ENCODE measurements at regions not wholly inside any gene's neighbourhood (a gene's known extent, or its start where the extent isn't known, plus 50 kb on each side); places are given as distances from the start of the nearest gene placed in this dataset.

GRCh38 chr22:44409211-44409973 lies 88.6 kb downstream of the RTL6 start:
- no peaks in the 10 kb centered on the region for H4K20me1 ChIP-seq (ENCODE audit: insufficient read depth)
- H3K79me2 ChIP-seq (replicated peaks; ENCODE audit: insufficient read depth, low read length) = no peaks in the 10 kb centered on the region
- no peak overlapping the region for H3K4me2 ChIP-seq (ENCODE audit: low read length)
- H2AFZ ChIP-seq (ENCODE audit: low read depth, low read length) = no peak overlapping the region
- no peaks in the 10 kb centered on the region for H3K9me2 ChIP-seq (ENCODE audit: insufficient read depth, low read length)
- no peaks in the 10 kb centered on the region for H3F3A ChIP-seq (ENCODE audit: insufficient read depth, low read length, poor library complexity, severe bottlenecking)
- H3K9me3 ChIP-seq (ENCODE audit: low read length) = no peaks in the 10 kb centered on the region
- TF ChIP-seq CTCF (IDR thresholded peaks at IDR 0.05; ENCODE audit: poor library complexity, severe bottlenecking) = no peak
- TF ChIP-seq EZH2 (IDR thresholded peaks at IDR 0.05; ENCODE audit: borderline replicate concordance, insufficient read depth, low read length, poor library complexity, severe bottlenecking) = no peak
- no peak for TF ChIP-seq MXI1 (conservative IDR thresholded peaks at IDR 0.05; ENCODE audit: poor library complexity, severe bottlenecking)
- TF ChIP-seq EP300 (conservative IDR thresholded peaks at IDR 0.05; ENCODE audit: poor library complexity, severe bottlenecking) = no peak
- TF ChIP-seq POLR2AphosphoS5 (IDR thresholded peaks at IDR 0.05) = no peak
- TF ChIP-seq RAD21 (conservative IDR thresholded peaks at IDR 0.05) = no peak
- no peak for TF ChIP-seq TAF1 (IDR thresholded peaks at IDR 0.05; ENCODE audit: low read depth)
- TF ChIP-seq REST (IDR thresholded peaks at IDR 0.05; ENCODE audit: borderline replicate concordance) = no peak
- no peak for TF ChIP-seq SMC3 (conservative IDR thresholded peaks at IDR 0.05; ENCODE audit: poor library complexity)
- H3K9ac ChIP-seq (ENCODE audit: low read length) = no peak overlapping the region
- H3K27ac ChIP-seq (ENCODE audit: low read length) = no peak overlapping the region
- H3K36me3 ChIP-seq (ENCODE audit: insufficient read depth, low read length) = no peaks in the 10 kb centered on the region
- no peak overlapping the region for H3K4me3 ChIP-seq (ENCODE audit: low read length)
- no peaks in the 10 kb centered on the region for H3K27me3 ChIP-seq (ENCODE audit: insufficient read depth, low read depth, low read length)

- no peaks in the 10 kb centered on the region for H3K27me3 ChIP-seq (ENCODE audit: insufficient read depth, low read depth, low read length)
- H3K4me3 ChIP-seq (ENCODE audit: low read length) = no peak overlapping the region
- no peak overlapping the region for H3K9ac ChIP-seq (ENCODE audit: low read length)
- H2AFZ ChIP-seq (ENCODE audit: low read depth, low read length) = no peak overlapping the region
- no peaks in the 10 kb centered on the region for H3K79me2 ChIP-seq (replicated peaks; ENCODE audit: insufficient read depth, low read length)
- no peaks in the 10 kb centered on the region for H3K9me2 ChIP-seq (ENCODE audit: insufficient read depth, low read length)
- H3K27ac ChIP-seq (ENCODE audit: low read length) = no peak overlapping the region
- H3K36me3 ChIP-seq (ENCODE audit: insufficient read depth, low read length) = no peaks in the 10 kb centered on the region
- H3K4me2 ChIP-seq (ENCODE audit: low read length) = no peak overlapping the region
- H3K9me3 ChIP-seq (ENCODE audit: low read length) = no peaks in the 10 kb centered on the region
- H4K20me1 ChIP-seq (ENCODE audit: insufficient read depth) = no peaks in the 10 kb centered on the region
- no peaks in the 10 kb centered on the region for H3F3A ChIP-seq (ENCODE audit: insufficient read depth, low read length, poor library complexity, severe bottlenecking)
- no peak for TF ChIP-seq CTCF (IDR thresholded peaks at IDR 0.05; ENCODE audit: poor library complexity, severe bottlenecking)
- no peak for TF ChIP-seq RAD21 (conservative IDR thresholded peaks at IDR 0.05)
- TF ChIP-seq TAF1 (IDR thresholded peaks at IDR 0.05; ENCODE audit: low read depth) = no peak
- TF ChIP-seq REST (IDR thresholded peaks at IDR 0.05; ENCODE audit: borderline replicate concordance) = no peak
- no peak for TF ChIP-seq MXI1 (conservative IDR thresholded peaks at IDR 0.05; ENCODE audit: poor library complexity, severe bottlenecking)
- TF ChIP-seq SMC3 (conservative IDR thresholded peaks at IDR 0.05; ENCODE audit: poor library complexity) = no peak
- no peak for TF ChIP-seq EZH2 (IDR thresholded peaks at IDR 0.05; ENCODE audit: borderline replicate concordance, insufficient read depth, low read length, poor library complexity, severe bottlenecking)
- TF ChIP-seq POLR2AphosphoS5 (IDR thresholded peaks at IDR 0.05) = no peak
- no peak for TF ChIP-seq EP300 (conservative IDR thresholded peaks at IDR 0.05; ENCODE audit: poor library complexity, severe bottlenecking)
These were observed 89.2 kb downstream of the RTL6 start for GRCh38 chr22:44408829-44409192.
